ENCODE measurements at regions not wholly inside any gene's neighbourhood (a gene's known extent, or its start where the extent isn't known, plus 50 kb on each side); places are given as distances from the start of the nearest gene placed in this dataset.

DNA sequence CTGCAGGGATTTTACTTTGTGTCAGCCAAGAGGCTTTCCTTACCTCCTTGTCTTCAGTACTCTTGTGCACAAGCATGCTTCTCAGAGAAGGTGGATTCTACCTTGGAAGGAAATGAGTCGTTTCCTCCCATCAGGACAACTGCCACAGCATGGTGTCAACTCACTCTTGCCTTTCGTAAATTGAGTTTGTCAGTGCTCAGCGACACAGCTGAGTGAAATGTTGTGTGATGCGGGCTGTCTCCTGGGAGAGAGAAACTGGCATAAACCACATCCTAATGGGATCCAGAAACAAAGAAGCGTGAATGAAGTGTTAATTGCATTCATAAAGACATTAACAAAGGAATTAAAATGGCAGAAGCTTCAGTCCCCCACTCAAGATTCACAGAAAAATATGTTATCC is 51.5 kb upstream of the SLC22A15 start:
- H3K36me3 ChIP-seq: no peaks in the 10 kb centered on the region
- H3K27ac ChIP-seq: no peak overlapping the region
- no peaks in the 10 kb centered on the region for H3K9me3 ChIP-seq (ENCODE audit: low read depth)
- H3K4me1 ChIP-seq (ENCODE audit: low read depth): no peaks in the 10 kb centered on the region
- H3K27me3 ChIP-seq: peaks cover 4% of the 10 kb centered on the region
- H3K4me3 ChIP-seq: no peak overlapping the region
- TF ChIP-seq, protein P1, sequence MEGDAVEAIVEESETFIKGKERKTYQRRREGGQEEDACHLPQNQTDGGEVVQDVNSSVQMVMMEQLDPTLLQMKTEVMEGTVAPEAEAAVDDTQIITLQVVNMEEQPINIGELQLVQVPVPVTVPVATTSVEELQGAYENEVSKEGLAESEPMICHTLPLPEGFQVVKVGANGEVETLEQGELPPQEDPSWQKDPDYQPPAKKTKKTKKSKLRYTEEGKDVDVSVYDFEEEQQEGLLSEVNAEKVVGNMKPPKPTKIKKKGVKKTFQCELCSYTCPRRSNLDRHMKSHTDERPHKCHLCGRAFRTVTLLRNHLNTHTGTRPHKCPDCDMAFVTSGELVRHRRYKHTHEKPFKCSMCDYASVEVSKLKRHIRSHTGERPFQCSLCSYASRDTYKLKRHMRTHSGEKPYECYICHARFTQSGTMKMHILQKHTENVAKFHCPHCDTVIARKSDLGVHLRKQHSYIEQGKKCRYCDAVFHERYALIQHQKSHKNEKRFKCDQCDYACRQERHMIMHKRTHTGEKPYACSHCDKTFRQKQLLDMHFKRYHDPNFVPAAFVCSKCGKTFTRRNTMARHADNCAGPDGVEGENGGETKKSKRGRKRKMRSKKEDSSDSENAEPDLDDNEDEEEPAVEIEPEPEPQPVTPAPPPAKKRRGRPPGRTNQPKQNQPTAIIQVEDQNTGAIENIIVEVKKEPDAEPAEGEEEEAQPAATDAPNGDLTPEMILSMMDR (IDR thresholded peaks at IDR 0.05; ENCODE audit: low read depth, low read length): no peak
- DNase-seq (ENCODE audit: low read depth in 1 of 2, low spot score in 1 of 2): no peak

DNA sequence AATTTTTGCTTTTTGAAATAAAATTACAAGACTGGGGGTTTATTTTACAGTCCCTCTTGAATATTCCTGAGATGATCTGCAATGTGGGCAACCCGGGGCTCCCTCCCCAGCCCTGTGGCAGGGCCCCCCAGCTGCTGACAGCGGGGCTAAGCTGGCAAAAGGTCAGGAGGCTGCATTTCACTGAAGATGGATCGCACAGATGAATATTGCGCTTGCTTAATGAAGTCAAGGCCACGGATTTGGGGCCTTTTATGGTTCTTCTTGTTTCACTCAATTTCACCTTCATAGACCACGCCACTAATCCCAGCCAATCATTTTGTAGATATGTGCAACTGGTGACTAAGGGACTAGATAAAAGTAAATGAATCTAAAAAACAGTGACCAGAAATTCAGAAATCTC is 50.8 kb upstream of the SLC22A15 start:
- H3K36me3 ChIP-seq: no peaks in the 10 kb centered on the region
- TF ChIP-seq, protein P1 (IDR thresholded peaks at IDR 0.05; ENCODE audit: low read depth, low read length): no peak
- peaks cover 4% of the 10 kb centered on the region for H3K27me3 ChIP-seq
- no peak overlapping the region for H3K4me3 ChIP-seq
- H3K9me3 ChIP-seq (ENCODE audit: low read depth): no peaks in the 10 kb centered on the region
- no peak for DNase-seq (ENCODE audit: low read depth in 1 of 2, low spot score in 1 of 2)
- H3K4me1 ChIP-seq (ENCODE audit: low read depth): no peaks in the 10 kb centered on the region
- no peak overlapping the region for H3K27ac ChIP-seq

All from cardiac muscle cell (in vitro differentiated cells and primary cell).